Fibroblast of gingiva (primary cell): ENCODE measurements at regions not wholly inside any gene's neighbourhood (a gene's known extent, or its start where the extent isn't known, plus 50 kb on each side); places are given as distances from the start of the nearest gene placed in this dataset.

Experiments
- DNase-seq: peaks from one replicate; pipeline ENCODE4 v3.0.0-alpha.2; 2011; ENCODE audit warnings: low read depth

DNA sequence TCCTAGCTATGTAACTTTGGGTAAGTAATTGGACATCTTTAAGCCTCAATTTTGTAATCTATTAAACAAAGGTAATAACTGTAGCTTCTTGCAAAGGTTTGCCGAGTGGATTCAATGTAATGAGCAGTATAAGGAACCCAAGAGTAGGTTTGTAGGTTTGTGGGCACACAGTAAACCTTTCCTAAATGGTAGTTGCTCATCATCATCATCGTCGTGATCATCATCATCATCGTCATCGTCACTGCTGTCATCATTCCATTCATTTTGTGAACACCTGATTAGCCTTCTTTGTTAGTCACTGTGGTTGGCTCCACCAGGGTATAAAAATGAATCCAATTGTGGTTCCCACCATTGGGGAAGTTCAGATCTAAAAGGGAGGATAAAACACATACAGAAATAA lies 223.1 kb upstream of the KIRREL3 start:
- DNase-seq = no peak

DNA sequence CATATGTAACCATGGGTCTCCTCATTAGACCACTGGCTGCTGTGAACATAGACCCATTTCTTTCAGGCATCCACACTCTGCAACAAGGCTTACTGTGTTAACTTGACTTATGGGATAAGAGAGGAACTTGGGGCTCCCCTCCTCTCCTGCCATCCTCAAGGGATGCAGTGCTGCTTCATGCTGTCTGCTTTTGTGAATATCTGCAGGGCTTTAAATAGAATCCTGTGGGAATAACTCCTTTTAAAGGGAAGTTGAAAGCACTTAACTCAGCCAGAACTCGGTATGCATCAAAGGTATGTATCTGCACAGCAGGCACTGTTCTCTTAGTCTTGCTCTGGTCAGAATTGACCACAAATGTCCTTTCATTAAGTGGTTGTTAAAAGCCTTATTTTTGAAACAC lies 222.5 kb upstream of the KIRREL3 start:
- DNase-seq = no peak

DNA sequence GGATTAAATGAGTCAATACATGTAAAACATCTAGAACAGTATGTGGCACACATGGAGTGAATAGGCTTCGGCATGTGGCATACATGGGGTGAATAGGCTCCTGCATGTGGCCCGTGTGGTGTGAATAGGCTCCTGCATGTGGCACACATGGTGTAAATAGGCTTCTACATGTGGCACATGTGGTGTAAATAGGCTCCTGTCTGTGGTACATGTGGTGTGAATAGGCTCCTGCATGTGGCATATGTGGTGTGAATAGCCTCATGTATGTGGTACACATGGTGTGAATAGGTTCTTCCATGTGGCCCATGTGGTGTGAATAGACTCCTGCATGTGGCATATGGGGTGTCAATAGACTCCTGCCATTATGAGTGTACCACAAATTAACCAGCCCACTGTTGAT lies 219.1 kb upstream of the KIRREL3 start:
- DNase-seq = no peak

DNA sequence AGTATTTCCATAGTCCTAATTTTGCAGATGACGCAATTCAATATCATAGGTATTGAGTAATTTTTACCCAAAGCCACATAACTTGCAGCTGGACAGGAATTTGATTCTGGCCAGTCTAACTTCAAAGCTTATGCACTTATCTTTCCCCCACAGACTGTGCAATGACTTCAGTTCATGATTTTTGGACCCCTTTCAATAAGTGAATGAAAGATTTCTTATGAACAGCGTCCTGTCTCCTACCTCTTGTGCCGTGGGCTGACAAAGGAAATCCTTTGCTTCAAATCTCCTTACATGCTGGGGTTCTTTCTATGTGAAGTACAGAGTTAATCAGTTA lies 217.7 kb upstream of the KIRREL3 start:
- DNase-seq = no peak

DNA sequence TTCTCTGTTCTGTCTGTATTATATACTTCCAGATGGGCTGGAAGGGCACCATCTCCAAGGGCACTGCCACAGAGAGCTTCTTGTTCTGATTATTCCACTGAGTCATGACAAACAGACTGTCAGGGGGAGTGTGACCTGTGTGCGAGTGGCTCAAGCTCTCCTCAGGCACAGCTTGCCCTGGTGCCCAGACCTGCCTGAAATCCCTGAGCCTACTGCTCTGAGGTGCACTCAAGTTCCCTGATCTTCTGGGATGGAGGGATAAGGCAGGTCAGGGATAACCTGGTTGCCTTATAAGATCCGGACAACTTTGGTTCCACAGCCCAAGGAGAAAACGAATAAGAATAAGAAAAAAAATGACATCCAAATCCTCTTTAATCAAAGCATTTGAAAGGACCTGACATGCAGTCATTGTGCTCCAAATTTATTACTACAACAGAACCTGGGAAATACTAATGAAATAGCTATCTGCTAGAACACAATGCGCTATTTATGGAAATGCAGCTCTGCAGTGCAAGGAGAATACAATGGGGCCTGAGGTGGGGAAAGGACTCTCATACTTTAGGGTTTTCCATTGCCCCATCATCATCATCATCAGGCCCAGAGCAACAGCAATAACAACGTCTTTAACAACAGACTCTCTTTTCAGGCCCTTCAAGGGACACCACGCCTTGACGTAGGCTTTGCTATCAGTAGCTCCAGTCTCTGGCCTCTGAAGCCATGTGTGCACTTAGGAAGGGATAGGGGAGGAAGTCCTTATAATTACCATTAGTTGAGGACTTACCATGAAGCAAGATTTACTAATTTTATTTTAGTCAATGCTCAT lies 217.1 kb upstream of the KIRREL3 start:
- no peak for DNase-seq

DNA sequence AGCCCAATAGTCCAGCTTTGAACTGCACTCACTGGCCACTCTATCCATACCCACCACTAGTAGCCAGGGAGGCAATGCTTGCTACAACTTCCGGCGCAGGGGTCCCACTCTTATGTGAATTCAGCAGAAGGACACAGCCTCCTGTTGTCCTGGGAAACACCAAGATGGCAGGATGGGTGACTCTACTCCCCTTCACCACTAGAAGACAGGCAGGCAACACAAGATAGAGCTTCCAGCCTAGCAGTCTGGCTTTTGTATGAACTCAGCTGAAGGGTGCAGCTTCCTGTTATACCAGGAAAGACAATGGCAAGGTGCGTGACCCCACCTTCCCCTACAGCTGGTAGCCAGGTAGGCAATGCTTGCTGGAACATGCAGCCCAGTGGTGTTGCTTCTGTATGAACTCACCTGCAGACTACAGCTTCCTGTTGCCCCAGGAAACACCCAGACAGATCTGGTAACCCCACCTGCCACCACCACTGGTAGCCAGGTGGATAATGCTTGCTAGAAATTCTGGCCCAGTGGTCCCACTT lies 205.2 kb upstream of the KIRREL3 start:
- DNase-seq = no peak

DNA sequence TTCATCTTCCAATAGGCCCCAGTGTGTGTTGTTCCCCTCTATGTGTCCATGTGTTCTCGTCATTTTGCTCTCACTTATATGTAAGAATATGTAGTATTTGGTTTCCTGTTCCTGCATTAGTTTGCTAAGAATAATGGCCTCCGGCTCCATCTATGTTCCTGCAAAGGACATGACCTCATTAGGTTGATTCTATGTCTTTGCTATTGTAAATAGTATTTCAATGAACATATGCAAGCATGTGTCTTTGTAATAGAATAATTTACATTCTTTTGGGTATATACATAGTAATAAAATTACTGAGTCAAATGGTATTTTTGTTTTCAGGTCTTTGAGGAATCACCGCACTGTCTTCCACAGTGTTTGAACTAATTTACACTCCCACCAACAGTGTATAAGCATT lies 202.9 kb upstream of the KIRREL3 start:
- no peak for DNase-seq

DNA sequence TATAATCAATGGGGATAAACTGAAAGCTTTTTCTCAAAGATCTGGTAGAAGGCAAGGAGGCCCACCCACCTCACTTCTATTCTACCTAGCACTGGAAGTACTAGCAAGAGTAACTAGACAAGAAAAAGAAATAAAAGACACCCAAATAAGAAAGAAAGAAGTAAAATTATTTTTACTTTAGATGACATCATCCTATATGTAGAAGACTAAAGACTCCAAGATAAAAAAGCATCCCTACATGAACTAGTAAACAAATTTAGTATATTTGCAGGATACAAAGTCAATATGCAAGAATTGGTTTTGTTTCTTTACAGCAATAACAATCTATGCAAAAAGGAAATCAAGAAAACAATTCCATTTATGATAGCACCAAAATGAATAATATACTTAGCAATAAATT lies 201.5 kb upstream of the KIRREL3 start:
- DNase-seq = no peak

DNA sequence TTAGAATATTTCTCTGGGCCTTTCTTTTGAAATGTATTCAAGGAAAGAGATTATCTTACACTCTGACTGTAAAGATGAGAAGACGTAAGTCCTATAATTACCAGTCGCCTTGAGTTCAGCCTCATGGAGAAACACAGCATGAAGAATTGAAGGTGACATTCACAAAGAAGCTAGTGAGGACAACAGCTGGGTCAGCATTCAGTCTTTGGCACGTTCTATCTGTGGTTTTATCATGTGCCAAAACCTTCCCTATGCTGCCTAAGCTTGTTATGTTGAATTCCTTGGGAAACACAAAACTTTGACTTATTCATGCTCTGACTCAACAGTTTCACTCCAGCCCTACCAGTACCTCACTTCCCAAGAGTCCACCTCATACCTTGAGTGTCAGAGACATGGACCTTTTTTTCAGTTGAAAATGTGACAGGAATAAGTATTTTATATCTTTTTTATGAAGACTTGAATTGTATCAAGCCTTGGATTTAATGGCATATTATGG lies 198.8 kb upstream of the KIRREL3 start:
- DNase-seq = no peak

DNA sequence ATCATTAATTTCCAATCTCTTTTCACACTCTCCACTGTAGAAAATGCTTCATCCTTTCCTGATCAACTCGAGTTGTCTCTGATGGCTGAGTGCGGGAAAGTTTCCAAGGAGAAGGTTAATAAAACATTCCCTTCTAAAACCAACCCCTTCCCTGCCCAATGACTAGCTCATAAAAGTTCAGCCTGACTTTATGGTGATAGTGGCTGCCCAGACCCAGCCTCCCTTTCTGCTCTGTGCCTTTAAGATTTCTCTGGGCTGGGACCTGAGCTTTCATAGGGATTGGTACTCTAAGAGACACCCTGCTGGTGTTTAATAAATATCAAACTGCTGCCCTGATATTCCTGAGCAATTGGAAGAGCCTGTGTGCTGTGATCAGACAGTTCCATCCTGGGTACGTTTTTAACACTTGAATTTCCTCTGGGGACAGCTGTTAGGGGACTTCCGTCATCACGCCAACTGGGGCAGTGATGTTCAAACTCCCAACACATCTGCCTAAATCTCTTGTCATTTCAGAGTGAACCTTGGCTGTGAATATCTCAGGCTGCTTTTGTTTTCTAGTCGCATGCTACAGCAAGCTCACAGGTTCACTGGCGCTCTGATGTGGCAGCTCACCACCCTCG lies 195.0 kb upstream of the KIRREL3 start:
- no peak for DNase-seq

DNA sequence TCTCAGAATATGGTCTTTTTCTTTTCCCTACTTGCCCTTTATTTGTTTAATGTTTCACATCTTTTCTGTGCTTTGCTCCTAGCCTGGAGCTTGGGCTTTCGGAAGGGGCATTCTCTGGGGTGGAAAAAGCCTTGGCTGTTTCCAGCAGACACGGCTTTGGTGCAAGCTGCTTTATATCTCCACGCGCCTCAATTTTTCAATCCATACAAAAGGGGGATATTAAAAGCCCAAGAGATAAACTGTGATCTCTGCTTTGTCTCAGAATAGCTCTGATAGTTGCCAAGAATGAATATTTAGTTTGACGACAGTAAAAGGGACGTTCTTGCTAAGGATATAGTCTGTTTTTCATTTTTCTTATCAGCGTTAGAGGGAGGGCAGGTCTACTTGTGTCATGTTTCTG lies 194.0 kb upstream of the KIRREL3 start:
- no peak for DNase-seq

DNA sequence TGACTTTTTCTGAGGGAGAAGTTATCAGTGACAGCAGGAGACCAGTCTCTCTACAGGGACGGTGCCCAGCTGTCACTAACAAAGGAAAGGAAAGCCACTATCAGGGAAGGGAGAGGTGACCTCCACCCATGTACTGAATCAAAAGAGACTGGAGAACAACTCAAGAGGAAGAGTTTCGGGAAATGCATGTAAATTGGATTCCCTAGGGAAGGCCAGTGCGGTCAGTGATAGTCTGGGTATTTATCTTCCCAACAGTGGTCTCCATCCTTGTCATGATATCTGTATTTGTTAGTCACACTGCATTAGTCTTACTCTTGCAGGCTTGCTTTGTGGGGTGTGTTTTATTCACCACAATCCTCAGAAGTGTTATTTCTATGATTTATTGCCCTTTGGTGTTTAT lies 193.4 kb upstream of the KIRREL3 start:
- DNase-seq = no peak

DNA sequence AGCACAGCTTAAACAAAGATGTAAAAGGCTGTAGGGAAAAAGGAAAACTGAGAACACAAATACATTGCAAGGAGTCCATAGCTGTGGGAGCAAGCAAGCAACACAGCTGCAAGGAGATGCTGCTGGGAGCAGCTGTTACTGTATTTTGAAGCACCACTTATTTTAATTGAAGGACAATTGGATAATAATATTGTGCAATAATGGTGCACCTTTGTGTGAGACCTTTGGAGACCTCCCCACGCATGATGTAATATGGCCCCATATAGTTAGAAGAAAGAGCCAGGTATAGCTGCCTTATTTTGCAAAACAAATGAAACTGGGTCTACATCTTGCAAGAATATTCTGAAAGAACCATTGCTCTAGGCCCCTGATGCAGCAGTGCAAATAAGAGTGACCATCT lies 191.1 kb upstream of the KIRREL3 start:
- DNase-seq = no peak

DNA sequence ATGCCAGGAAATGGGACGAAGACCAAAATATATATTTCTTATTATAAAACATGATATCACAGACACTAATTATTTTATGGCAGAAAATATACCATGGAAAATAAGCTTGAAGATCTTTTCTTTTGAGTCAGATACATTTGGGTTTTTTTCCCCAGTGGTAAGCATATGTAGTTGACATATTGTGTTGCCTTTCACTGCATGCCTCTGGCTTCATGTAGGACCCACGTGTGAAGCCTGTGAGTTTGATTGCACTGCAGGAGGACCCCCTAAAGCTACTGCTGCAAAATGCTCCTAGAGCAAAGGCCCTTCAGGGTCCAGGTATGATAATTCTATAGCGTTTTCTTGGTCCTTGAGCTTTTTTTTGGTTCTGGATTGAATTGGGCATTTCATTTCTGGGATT lies 190.7 kb upstream of the KIRREL3 start:
- DNase-seq = no peak

DNA sequence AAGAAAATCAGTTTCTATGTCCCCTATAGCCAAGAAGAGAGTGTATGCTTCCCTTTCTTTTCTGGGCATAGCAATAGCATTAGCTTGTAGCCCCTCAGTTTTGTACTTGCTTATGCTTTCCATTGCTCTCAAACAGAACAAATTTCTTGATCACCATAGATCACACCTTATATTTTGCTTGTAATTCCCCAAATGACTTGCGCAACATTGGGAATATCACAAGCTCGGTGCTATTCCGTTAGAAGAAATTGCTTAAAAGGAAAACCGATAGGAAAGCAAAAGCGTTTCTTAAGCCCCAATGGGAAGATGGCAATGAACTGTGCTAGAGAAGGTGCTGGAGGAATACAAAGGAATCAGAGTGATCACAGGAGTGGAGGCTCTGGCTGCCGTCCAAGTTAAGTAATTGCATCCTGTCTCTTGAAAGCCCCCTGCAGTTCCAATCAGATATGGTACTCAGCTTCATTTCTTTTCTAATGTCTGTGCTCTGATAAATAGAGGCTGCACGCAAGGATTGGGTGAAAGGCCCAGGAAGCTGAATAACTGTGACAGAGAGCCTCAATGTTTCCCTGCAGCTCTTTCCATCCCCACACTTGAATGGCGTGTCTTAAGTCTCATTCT lies 182.1 kb upstream of the KIRREL3 start:
- no peak for DNase-seq

DNA sequence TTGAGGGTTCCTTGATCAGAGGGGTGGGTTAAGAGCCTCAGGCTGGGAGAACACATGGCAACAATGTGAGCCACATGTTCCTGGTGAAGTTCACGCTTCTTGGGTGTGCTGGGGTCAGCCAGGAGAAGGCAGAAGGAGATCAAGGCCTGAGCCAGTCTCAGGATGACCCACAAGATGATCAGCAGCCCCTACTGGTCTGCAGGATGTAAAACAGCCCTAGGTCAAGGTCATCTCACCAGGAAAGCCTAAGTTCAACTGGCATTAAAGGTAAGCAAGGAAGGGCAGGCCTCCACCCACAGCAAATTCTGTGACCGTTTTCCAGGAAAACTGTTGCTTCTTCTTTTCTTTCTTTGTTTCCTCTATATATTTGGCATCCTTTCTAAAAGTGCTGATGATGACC lies 156.7 kb upstream of the KIRREL3 start:
- no peak for DNase-seq

DNA sequence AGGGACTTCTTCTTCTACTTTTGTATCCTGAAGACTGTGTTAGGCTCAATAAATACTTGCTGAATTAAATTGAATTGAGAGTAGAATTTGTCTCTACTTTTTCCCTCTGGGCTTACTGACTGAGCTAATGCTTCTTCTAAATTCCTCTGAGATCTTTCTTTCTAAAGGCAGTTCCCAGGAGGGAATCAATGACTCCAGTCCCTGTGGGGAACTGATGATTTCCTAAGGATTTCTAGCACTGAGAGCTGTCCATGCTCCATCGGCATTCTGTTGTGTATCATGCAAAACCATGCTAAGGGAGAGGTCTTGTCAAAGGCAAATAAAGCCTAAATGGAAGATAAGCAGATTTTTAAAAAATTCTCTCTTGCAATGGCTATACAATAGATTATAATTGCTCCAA lies 148.8 kb upstream of the KIRREL3 start:
- no peak for DNase-seq

DNA sequence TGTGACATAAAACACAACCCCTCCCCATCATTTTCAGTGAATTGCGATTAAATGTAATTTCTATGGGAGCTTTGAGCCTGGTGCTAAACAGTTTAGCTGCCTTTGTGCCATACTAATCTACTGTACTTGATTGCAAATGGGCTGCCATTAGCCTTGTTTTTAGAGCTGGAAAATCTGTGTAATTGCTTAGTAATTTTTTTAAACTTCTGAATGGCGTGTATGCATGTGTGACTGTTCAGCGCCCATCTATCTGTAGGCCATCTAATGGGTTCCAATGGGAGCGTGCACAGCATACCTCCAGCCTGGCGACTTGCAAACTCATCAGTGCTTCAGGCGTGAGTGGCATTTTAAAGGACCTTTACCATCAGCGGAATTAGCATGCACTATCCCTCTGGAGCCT lies 142.7 kb upstream of the KIRREL3 start:
- DNase-seq = no peak

DNA sequence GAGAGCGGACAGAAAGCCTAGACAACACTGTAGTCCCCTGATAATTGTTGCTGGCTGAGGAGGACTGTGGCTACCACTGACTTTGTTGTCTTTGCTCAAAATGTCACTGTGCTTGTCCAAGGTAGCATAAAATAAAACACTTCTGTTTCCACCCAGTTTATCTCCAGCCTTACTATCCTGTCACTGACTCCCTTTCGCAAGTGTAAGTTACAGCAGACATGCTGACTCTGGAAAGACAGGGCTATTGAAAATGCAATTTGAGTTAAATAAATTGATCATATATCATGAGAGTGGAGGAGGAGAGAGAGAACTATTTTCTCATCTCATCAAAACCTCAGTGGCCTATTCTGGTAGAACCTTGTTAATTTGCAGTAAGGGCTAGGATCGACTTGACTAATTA lies 138.0 kb upstream of the KIRREL3 start:
- no peak for DNase-seq

DNA sequence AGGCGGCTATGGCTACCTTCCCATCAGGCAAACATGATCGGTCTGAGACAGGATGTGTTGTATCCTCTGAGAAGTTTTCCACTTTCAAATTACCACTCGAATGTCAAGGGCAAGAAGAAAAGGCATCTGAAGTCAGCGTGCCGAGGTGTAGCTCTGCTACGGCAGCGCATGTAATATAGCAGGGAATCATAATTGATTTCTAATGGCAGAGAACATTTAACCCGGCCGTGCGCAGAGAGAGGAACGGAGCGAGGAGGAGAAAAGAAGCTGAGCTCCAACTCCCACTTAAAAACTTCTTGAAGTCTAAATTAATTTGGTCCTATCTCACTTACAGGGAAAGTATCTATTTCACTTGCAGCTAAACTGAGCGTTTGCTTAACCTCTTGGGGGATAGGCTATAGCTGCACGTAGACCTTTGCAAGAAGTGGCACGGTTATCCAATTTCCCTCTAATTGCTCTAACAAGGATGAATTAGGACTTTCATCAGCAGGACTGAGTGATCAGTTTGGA lies 137.3 kb upstream of the KIRREL3 start:
- DNase-seq = no peak

DNA sequence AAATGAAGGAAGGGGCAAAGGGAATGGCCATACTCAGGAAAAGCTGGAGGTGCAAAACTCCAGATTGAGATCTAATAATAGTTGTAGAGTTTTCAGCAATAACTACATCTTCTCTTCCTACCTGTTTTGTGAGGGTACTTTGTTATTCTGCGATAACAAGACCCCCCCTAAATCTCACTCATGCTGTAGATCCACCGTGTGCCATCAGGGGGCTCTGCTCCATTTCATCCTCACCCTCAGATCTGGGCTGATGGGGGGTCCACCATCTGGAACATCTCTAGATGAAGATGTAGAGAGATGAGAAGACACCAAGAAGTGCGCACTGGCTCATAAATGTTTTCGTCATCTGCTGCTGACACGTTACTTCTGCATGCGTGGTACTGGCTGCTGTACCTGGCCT lies 135.9 kb upstream of the KIRREL3 start:
- no peak for DNase-seq

DNA sequence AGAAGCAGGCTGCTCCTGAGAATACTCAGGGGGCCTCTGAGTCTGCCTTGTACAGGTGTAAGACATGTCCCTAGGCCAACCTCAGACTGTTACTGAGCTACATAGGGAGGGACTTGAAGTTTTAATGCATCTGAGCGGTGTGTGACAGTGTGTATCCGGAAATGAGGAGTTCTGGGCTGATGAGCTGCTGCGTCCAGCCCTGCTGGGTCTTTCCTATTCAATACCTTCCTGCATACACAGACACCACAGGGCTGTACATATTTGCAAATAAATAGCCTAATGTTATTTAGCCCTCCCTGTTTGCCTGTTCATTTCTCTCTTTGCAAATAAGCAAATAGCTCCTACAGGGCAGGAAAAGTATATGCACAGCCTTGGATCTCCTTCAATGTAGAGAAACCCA lies 134.7 kb upstream of the KIRREL3 start:
- no peak for DNase-seq

DNA sequence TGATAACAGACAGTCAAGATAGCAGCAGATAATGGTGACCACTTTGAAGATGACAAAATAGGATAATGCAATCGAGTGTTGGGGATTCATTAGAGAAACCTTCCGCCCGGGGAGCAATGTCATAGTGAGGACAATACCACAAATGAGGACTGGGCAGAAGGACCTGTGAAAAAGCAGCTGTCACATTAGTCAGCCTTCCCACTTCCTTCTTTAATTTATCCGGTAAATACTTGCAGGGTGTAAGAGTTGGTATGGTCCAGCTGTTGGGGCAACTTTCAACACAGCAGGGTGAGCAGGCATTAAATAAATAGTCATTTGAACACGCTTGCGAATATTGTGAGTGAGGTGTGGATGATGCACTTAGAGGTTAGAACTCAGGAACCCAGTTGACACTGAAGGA lies 132.5 kb upstream of the KIRREL3 start:
- no peak for DNase-seq
